ENCODE measurements at regions not wholly inside any gene's neighbourhood (a gene's known extent, or its start where the extent isn't known, plus 50 kb on each side); places are given as distances from the start of the nearest gene placed in this dataset.

GRCh38 chr14:71187633-71188356 lies 280.5 kb downstream of the PCNX1 start (continued):
- no peak for TF ChIP-seq ZNF462 (CRISPR knock-in tag; IDR thresholded peaks at IDR 0.05)
- TF ChIP-seq POLR2AphosphoS5 (IDR thresholded peaks at IDR 0.05; ENCODE audit: low read depth), result no peak
- TF ChIP-seq ZNF331 (CRISPR knock-in tag; IDR thresholded peaks at IDR 0.05; ENCODE audit: low read depth), result no peak

- no peak overlapping the region for H3K4me3 ChIP-seq
- no peak for ATAC-seq
- TF ChIP-seq ZNF462 (CRISPR knock-in tag; IDR thresholded peaks at IDR 0.05) (no peak), EZH2 (IDR thresholded peaks at IDR 0.05; ENCODE audit: low read depth, unreplicated experiment) (no peak), CREB1 (CRISPR knock-in tag; IDR thresholded peaks at IDR 0.05; ENCODE audit: low read depth) (no peak), STAT1 (IDR thresholded peaks at IDR 0.05; ENCODE audit: unreplicated experiment) (no peak)
Measured at GRCh38 chr14:71190770-71191374, 283.6 kb downstream of the PCNX1 start.

More at GRCh38 chr14:71190770-71191374, 283.6 kb downstream of the PCNX1 start:
- Mint-ChIP-seq H3K27ac (no peak overlapping the region), H3K4me3 (no peak overlapping the region), H3K36me3 (ENCODE audit: low read depth) (peaks cover 6% of the 10 kb centered on the region), H3K27me3 (ENCODE audit: insufficient read depth, low read depth, poor library complexity) (peaks cover 9% of the 10 kb centered on the region), H3K9me3 (peaks cover 4% of the 10 kb centered on the region), H3K4me1 (peaks cover 54% of the 10 kb centered on the region)
- Histone ChIP-seq H2AFZ (no peak overlapping the region), H3K27ac (ENCODE audit: low read depth) (no peak overlapping the region), H3K79me2 (replicated peaks; ENCODE audit: insufficient read depth) (no peaks in the 10 kb centered on the region), H3F3A (replicated peaks; ENCODE audit: low read depth) (no peaks in the 10 kb centered on the region), H3K4me1 (ENCODE audit: insufficient read depth) (peaks cover 23% of the 10 kb centered on the region), H3K27me3 (ENCODE audit: insufficient read depth) (no peaks in the 10 kb centered on the region), H4K20me1 (replicated peaks; ENCODE audit: insufficient read depth) (no peaks in the 10 kb centered on the region), H3K4me2 (no peak overlapping the region), H3K9me2 (ENCODE audit: insufficient read depth) (peaks cover 9% of the 10 kb centered on the region), H3K36me3 (ENCODE audit: insufficient read depth) (0 out of 2 replicates have a peak, but pooled peaks cover 2% of the 10 kb centered on the region)
- DNase-seq (ENCODE audit: low spot score), result no peak

Data from GM23338 (cell line).